SJCRH30 (cell line): ENCODE measurements at regions not wholly inside any gene's neighbourhood (a gene's known extent, or its start where the extent isn't known, plus 50 kb on each side); places are given as distances from the start of the nearest gene placed in this dataset.

Experiments
- DNase-seq, 2 experiments: peaks; one replicate each; pipeline ENCODE4 v3.0.0-alpha.2; 2015 to 2020
- H3K27ac ChIP-seq: fragments of 250-450 bp; sonication (Bioruptor Pico); 2 replicates; pipeline ENCODE4 v1.5.1; 2020; ENCODE audit warnings: mild to moderate bottlenecking, moderate library complexity
- H3K27me3 ChIP-seq: fragments of 250-450 bp; sonication (Bioruptor Pico); 2 replicates; pipeline ENCODE4 v1.5.1; 2020; ENCODE audit warnings: mild to moderate bottlenecking, moderate library complexity
- H3K36me3 ChIP-seq: fragments of 250-450 bp; sonication (Bioruptor Pico); 2 replicates; pipeline ENCODE4 v1.5.1; 2020; ENCODE audit warnings: mild to moderate bottlenecking, moderate library complexity
- H3K4me1 ChIP-seq: fragments of 250-450 bp; sonication (Bioruptor Pico); 2 replicates; pipeline ENCODE4 v1.5.1; 2020; ENCODE audit warnings: mild to moderate bottlenecking, moderate library complexity
- H3K4me3 ChIP-seq: fragments of 250-450 bp; sonication (Bioruptor Pico); 2 replicates; pipeline ENCODE4 v1.5.1; 2020; ENCODE audit warnings: mild to moderate bottlenecking, moderate library complexity
- H3K9me3 ChIP-seq: fragments of 250-450 bp; sonication (Bioruptor Pico); replicated peaks from 2 replicates; pipeline ENCODE4 v1.5.1; 2020; ENCODE audit warnings: mild to moderate bottlenecking, moderate library complexity

- no peaks in the 10 kb centered on the region for H3K9me3 ChIP-seq
- DNase-seq, result no peak
- H3K27ac ChIP-seq, result no peak overlapping the region
- H3K36me3 ChIP-seq, result no peaks in the 10 kb centered on the region
- H3K27me3 ChIP-seq, result no peaks in the 10 kb centered on the region
- H3K4me3 ChIP-seq, result no peak overlapping the region
- peaks cover 4% of the 10 kb centered on the region for H3K4me1 ChIP-seq
These were observed 150.2 kb upstream of the CBLB start for GRCh38 chr3:106018929-106019550.

- Histone ChIP-seq H3K27me3 (no peaks in the 10 kb centered on the region), H3K9me3 (no peaks in the 10 kb centered on the region), H3K36me3 (no peaks in the 10 kb centered on the region), H3K27ac (no peak overlapping the region), H3K4me3 (no peak overlapping the region), H3K4me1 (peaks cover 17% of the 10 kb centered on the region)
- DNase-seq, result no peak
These were observed 154.1 kb upstream of the CBLB start for GRCh38 chr3:106022913-106023312.

- H3K36me3 ChIP-seq, result no peaks in the 10 kb centered on the region
- H3K27ac ChIP-seq, result peak overlapping the region; percentile 16; the same call in 1 of the 2 replicates
- H3K4me1 ChIP-seq, result peaks cover 17% of the 10 kb centered on the region
- DNase-seq, result peak; percentile 30 to 51
- no peaks in the 10 kb centered on the region for H3K27me3 ChIP-seq
- H3K9me3 ChIP-seq, result no peaks in the 10 kb centered on the region
- H3K4me3 ChIP-seq, result no peak overlapping the region
These were observed 156.4 kb upstream of the CBLB start for GRCh38 chr3:106025151-106025722.

GRCh38 chr3:106029954-106030626, 161.3 kb upstream of the CBLB start:
- H3K27ac ChIP-seq, result no peak overlapping the region
- no peaks in the 10 kb centered on the region for H3K36me3 ChIP-seq
- H3K9me3 ChIP-seq, result no peaks in the 10 kb centered on the region
- peaks cover 12% of the 10 kb centered on the region for H3K4me1 ChIP-seq
- no peaks in the 10 kb centered on the region for H3K27me3 ChIP-seq
- no peak for DNase-seq
- no peak overlapping the region for H3K4me3 ChIP-seq

- DNase-seq, result no peak
- no peak overlapping the region for H3K27ac ChIP-seq
- no peaks in the 10 kb centered on the region for H3K9me3 ChIP-seq
- H3K27me3 ChIP-seq, result no peaks in the 10 kb centered on the region
- H3K36me3 ChIP-seq, result no peaks in the 10 kb centered on the region
- no peak overlapping the region for H3K4me3 ChIP-seq
- peaks cover 7% of the 10 kb centered on the region for H3K4me1 ChIP-seq
These were observed 161.8 kb upstream of the CBLB start for GRCh38 chr3:106030627-106030963.

- Histone ChIP-seq H3K9me3 (no peaks in the 10 kb centered on the region), H3K36me3 (no peaks in the 10 kb centered on the region), H3K27ac (no peak overlapping the region), H3K4me1 (peaks cover 13% of the 10 kb centered on the region), H3K27me3 (no peaks in the 10 kb centered on the region), H3K4me3 (no peak overlapping the region)
- DNase-seq, result no peak
These were observed 163.7 kb upstream of the CBLB start for GRCh38 chr3:106032479-106032878.

GRCh38 chr3:106033654-106034053, 164.8 kb upstream of the CBLB start:
- DNase-seq, result no peak
- peaks cover 15% of the 10 kb centered on the region for H3K4me1 ChIP-seq
- no peak overlapping the region for H3K4me3 ChIP-seq
- H3K9me3 ChIP-seq, result no peaks in the 10 kb centered on the region
- H3K27ac ChIP-seq, result no peak overlapping the region
- no peaks in the 10 kb centered on the region for H3K27me3 ChIP-seq
- no peaks in the 10 kb centered on the region for H3K36me3 ChIP-seq

GRCh38 chr3:106034313-106034712, 165.5 kb upstream of the CBLB start:
- DNase-seq, result no peak
- Histone ChIP-seq H3K27ac (no peak overlapping the region), H3K36me3 (no peaks in the 10 kb centered on the region), H3K4me3 (no peak overlapping the region), H3K9me3 (no peaks in the 10 kb centered on the region), H3K27me3 (no peaks in the 10 kb centered on the region), H3K4me1 (peaks cover 15% of the 10 kb centered on the region)

GRCh38 chr3:106035619-106036018, 166.8 kb upstream of the CBLB start:
- peaks cover 15% of the 10 kb centered on the region for H3K4me1 ChIP-seq
- no peak overlapping the region for H3K27ac ChIP-seq
- no peaks in the 10 kb centered on the region for H3K27me3 ChIP-seq
- H3K4me3 ChIP-seq, result no peak overlapping the region
- no peaks in the 10 kb centered on the region for H3K36me3 ChIP-seq
- no peaks in the 10 kb centered on the region for H3K9me3 ChIP-seq
- DNase-seq, result no peak

- peak; percentile 56 to 80 for DNase-seq
- no peak overlapping the region for H3K4me3 ChIP-seq
These were observed 167.9 kb upstream of the CBLB start for GRCh38 chr3:106036696-106037095.

GRCh38 chr3:106047221-106047620, 178.4 kb upstream of the CBLB start:
- H3K4me3 ChIP-seq, result no peak overlapping the region
- DNase-seq, result no peak
- peaks cover 23% of the 10 kb centered on the region for H3K4me1 ChIP-seq
- no peak overlapping the region for H3K27ac ChIP-seq
- no peaks in the 10 kb centered on the region for H3K27me3 ChIP-seq
- no peaks in the 10 kb centered on the region for H3K36me3 ChIP-seq
- H3K9me3 ChIP-seq, result no peaks in the 10 kb centered on the region; the same call in 1 of the 2 replicates

More at GRCh38 chr3:106036696-106037095, 167.9 kb upstream of the CBLB start:
- peaks cover 15% of the 10 kb centered on the region for H3K4me1 ChIP-seq
- H3K27ac ChIP-seq, result peak overlapping the region; percentile 62
- no peaks in the 10 kb centered on the region for H3K36me3 ChIP-seq
- H3K27me3 ChIP-seq, result no peaks in the 10 kb centered on the region
- no peaks in the 10 kb centered on the region for H3K9me3 ChIP-seq

- H3K9me3 ChIP-seq, result no peaks in the 10 kb centered on the region; the same call in 1 of the 2 replicates
- H3K4me1 ChIP-seq, result peaks cover 23% of the 10 kb centered on the region
- DNase-seq, result peak; percentile 7 to 65
- peak overlapping the region; percentile 72 for H3K27ac ChIP-seq
- no peaks in the 10 kb centered on the region for H3K27me3 ChIP-seq
- no peaks in the 10 kb centered on the region for H3K36me3 ChIP-seq
- no peak overlapping the region for H3K4me3 ChIP-seq
These were observed 180.2 kb upstream of the CBLB start for GRCh38 chr3:106048946-106049481.

GRCh38 chr3:106049821-106050220, 181.0 kb upstream of the CBLB start:
- peaks cover 23% of the 10 kb centered on the region for H3K4me1 ChIP-seq
- no peaks in the 10 kb centered on the region; the same call in 1 of the 2 replicates for H3K9me3 ChIP-seq
- no peak overlapping the region for H3K4me3 ChIP-seq
- no peak for DNase-seq
- H3K27me3 ChIP-seq, result no peaks in the 10 kb centered on the region
- no peak overlapping the region for H3K27ac ChIP-seq
- no peaks in the 10 kb centered on the region for H3K36me3 ChIP-seq

GRCh38 chr3:106056931-106057330, 188.1 kb upstream of the CBLB start:
- H3K4me1 ChIP-seq, result no peaks in the 10 kb centered on the region
- no peaks in the 10 kb centered on the region for H3K36me3 ChIP-seq
- no peaks in the 10 kb centered on the region for H3K27me3 ChIP-seq
- DNase-seq, result no peak
- no peaks in the 10 kb centered on the region; the same call in 1 of the 2 replicates for H3K9me3 ChIP-seq
- no peak overlapping the region for H3K27ac ChIP-seq
- no peak overlapping the region for H3K4me3 ChIP-seq

GRCh38 chr3:106058475-106058874, 189.7 kb upstream of the CBLB start:
- Histone ChIP-seq H3K36me3 (no peaks in the 10 kb centered on the region), H3K9me3 (no peaks in the 10 kb centered on the region; the same call in 1 of the 2 replicates), H3K27me3 (no peaks in the 10 kb centered on the region), H3K4me3 (no peak overlapping the region), H3K27ac (no peak overlapping the region), H3K4me1 (no peaks in the 10 kb centered on the region)
- DNase-seq, result no peak
